NCI-H226 (cell line): ENCODE measurements at regions not wholly inside any gene's neighbourhood (a gene's known extent, or its start where the extent isn't known, plus 50 kb on each side); places are given as distances from the start of the nearest gene placed in this dataset.
A peak's percentile ranks its signal among the peaks of the same experiment; 100 is the strongest.

ENCODE experiments used
- DNase-seq: peaks from one replicate; pipeline ENCODE4 v3.0.0-alpha.2; 2015

DNA sequence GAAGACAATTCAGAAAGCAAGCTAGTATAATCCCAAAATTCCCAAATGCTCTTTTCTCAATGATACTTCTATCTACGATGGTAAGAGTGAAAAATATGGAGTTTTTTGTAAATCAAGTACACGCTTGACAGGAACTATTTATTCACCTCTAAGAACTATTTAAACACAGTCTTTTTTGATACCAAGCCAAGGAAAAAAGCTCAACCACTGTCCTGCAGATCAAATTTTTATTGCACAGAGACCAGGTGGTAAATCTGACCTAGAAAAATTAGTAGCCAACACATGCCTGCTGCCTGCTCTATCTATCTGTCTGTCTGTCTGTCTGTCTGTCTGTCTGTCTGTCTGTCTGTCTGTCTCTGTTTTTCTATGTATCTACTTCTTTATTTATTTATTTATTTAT is 292.2 kb downstream of the MZT1 start:
- DNase-seq: no peak

DNA sequence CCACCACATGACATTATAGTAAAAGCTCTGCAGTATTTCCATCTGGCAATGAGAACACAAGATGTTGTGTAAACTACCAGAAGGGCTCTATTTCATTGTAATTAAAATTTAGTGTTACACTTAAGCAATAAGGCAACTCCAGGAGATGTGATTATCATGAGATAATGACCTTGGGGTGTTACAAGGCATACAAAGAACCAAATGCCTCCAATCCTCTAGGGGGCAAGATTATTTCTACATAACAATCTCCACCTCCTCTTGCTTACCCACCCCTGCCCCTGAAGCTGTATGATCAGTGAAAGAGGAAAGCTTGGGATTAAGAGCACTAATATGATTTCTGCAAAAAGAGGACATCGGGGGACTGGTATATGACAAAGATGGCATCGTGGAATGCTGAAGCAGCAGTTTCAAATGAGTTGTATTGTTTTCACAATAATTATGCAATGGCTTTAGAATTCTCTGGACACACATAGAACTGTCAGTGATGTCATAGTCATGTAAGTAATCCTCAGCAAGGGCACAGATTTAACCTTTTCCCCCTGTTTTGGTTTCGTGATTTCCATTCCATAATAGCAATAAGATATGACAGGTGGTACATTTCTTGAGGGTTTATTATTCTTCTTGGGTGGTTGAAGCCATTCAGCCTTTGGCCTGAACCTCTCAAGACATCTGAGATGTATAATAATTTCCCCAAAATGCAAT is 295.3 kb downstream of the MZT1 start:
- DNase-seq: no peak

DNA sequence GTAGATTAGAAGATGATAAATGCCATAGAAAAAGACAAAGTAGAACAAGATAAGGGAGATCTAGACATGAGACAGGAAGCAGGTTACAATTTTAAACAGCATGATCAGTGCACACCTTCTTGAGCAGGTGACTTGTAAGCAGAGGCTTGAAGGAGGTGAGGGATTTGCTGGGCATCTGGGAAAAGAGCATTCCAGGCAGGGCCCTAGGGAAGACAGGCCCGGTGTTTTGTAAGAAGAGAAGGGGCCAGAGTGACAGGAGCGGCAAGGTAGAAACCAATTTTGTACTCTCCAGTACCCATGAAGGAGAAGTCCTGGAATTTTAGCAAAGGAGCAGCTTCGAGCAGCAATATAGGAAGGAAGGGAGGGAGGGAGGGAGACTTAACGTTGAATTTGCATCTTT is 296.5 kb downstream of the MZT1 start:
- DNase-seq: no peak

DNA sequence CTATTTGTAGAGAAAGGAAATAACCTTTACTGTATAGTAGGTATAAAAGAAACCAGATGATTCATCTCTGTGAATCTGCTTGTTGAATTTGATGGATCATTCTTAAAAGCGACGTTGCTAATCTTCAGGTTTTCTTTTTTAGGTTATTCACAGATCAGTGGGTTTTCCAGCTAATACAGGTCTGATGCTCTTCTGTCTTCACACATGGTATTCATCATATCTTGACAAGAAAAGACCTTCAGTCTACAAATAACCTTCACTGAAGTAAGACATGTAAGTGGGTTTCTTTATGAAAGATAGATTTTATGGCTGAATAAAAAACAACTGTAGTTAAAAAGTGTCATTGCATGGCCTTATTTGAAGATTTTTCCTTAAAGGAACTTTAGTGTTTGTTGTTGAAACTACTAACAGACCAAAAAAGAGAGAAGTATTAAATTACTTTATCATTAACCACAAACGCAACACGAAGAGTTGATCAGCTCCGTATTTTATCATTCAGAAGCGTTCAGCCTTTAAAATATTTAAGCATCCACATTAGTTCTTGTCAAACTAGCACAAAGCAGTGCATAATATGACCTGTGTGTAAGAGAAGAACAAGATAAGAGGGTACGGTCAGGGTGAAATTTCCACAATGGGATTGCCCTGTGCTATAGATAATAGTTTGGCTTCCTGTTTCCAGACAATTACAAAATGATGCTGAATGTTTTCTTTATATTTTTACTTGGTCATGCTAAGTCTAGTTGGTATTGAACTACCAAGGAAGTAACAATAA is 299.5 kb downstream of the MZT1 start:
- no peak for DNase-seq

DNA sequence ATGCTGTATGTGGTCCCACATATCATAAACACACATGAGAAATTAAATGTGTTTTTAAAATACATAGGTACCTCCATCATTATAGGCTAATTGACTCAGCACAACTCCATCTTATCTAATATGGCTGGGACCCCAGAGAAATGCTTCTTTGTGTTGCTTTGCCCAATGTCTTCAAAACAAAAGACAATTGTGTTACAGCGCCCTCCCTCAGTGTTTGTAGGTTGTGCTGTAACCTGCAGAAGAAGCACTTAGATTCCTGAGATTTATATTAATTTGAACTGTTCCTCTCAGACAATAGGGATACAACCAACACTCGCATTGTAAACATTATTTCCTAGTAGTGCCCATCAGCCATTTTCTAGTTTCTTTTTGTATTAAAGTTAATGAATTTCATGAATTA is 303.4 kb downstream of the MZT1 start:
- no peak for DNase-seq

DNA sequence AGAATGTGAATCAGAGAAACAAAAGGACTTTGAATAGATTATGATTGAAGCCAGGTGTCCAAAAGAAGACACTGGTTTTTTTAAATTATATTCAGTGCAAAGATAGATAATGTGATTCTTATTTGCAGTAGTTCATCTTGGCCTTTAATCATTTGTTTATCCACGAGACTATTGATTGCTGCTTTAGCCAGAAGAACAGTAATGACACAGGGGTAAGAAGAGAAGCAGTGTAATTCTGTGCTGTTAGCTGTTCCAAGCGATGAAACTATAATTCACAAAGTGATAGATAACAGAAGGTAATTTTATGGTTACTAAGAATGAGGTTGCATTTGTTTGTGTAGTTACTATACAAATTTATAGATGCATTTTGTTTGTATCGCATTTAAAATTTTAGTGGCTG is 311.6 kb downstream of the MZT1 start:
- no peak for DNase-seq

DNA sequence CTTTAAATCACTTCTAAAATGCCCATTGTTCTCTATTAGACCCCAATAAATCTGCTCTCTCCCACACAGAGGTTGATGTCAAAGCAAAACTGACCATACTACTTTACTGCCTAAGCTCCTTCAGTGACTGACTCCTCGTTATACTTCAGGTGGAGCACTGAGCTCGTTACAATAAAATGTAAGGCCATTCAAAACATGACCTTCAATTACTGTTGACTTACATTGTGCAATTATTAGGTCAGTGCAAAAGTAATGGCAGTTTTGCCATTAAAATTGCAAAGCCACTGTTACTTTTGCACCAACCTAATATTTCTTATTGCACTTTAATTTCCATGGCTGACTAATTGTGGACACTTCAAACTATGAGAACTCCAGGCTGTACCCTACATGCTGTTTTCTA is 314.9 kb downstream of the MZT1 start:
- DNase-seq: no peak

DNA sequence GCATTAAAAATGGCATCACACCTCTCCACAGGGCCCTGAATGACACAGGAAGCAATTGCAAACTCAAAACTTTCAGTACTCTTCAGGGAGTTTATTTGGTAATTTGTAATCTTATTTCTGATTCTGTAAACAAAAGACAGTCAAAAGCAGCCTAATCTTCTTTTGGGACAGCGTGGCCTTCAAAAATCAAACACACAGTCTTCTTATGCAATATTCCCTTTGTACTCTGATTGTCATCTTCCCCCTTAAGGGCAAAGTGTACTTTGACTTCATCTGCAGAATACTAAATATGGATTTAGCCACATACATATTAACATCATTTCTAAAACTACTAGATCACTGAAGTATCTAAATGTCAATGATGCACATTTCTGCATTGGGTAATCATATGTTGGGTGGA is 322.0 kb downstream of the MZT1 start:
- DNase-seq: no peak

DNA sequence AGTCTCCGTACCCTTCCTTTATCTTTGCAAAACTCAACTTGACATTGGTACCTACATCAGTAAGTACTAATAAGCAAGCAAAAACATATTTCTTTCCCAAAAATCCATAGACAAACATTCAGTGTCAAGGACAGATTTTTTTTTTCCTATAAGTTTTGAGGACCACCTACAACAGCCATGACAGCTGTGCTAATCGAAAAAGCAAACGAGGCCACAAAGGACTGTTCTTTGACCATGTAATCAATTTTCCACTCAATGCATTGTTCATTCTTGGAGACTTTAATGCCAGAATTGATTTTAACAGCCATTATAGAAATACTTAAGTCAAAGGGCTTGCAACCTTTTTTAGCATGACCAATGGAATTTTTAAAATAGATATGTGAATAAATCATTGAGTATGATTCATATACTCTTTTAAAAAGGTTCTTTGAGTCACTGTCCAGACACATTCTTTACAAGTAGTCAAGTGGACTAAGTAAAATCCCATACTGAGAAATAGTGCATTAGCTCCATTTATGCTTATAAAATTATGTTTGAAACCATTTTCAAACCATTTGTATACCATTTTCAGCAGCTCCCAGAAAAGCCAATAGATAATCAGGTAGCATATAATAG is 323.9 kb downstream of the MZT1 start:
- peak; percentile 9 for DNase-seq

DNA sequence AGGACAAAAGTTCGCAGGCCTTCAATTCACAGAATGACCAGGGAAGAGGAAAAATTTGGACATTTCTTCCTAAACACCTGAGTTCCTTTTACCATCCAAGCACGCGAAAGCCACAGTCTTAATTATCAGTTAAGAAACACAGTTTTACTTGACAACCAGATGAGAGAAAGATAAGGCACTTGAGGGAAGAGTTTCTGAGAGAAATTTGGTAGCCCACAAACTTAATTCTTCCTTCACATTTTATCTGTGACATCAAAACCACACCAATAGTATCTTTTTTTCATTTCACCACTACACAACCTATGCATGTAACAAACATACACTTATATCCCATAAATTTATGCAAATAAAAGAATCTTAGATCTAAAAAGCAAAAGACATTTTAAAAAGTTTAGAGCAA is 326.6 kb downstream of the MZT1 start:
- no peak for DNase-seq

DNA sequence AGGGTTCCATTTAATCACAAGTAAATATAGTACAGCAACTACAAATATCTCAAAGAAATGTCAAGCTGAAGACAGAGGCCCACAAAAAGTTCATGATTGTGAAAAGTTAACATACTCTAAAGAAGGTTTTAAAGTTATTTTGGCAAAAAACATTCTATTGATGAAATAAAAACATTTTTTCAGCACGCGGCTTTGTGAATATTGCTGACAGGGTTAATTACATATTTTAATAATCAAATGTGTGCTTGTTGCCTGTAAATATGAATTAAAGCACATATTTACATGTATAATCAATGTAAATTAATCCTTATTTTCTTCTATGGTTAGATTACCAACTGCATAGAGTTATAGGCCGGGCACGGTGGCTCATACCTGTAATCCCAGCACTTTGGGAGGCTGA is 328.1 kb downstream of the MZT1 start:
- DNase-seq: no peak

DNA sequence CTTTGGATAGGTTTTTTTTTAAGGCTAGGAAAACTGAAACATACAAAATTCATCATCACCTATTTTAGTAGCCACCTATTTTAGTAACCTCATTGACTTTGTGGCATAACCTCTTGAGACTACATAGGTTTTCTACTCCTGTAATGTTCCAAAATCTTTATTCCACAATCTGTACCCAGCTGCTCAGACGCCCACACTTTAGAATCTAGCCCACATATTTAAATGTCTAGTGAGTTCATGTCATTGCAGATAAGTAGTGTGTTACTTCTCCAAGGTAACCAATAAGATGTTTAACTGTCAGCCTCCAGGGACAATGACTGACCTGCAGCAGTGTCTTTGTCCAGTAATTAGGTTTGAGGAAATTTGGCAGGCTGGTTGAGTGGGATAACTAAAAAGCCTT is 330.2 kb downstream of the MZT1 start:
- DNase-seq: no peak

DNA sequence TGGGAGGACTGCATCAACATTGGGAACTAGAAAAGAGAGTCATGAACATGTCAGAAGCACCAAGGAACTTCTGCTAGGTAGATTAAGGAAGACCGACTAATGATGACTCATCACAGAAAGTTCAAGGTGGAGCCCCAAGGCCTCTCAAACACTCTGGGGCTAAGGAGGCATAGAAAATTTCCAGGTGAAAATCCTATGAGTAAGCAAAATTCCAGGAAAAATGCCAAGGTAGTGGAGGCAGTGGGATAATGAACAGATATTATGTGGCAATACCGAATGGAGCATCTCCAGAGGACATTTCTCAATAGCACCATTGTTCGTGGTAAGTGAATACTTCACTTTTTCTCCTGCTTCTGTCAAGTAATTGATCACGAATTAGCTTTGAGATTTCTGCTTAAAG is 336.5 kb downstream of the MZT1 start:
- peak; percentile 87 for DNase-seq

DNA sequence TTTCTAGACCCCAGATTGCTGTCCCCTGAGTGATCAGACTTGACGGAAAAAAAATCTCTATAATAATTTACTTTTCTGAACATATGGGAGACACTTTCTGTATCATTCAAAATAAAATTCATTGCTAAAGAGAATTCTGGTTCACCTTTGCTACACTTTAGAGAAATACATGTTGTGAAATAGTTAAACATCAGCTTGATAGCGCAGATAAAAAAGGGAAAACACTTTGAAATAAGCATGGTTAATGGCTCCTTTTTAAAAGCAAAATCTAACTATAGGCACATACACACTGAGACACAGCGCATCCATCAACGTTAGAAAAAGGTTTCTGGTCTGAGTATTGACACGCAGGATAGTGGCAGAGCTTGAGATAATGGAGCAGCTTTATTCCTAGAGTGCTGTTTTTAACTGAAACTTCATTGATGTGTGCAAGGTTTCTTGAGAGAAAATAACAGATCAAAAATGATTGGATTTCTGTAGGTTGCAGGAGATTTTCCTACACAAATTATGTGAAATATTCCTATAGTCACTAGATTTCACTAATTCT is 341.2 kb downstream of the MZT1 start:
- no peak for DNase-seq

DNA sequence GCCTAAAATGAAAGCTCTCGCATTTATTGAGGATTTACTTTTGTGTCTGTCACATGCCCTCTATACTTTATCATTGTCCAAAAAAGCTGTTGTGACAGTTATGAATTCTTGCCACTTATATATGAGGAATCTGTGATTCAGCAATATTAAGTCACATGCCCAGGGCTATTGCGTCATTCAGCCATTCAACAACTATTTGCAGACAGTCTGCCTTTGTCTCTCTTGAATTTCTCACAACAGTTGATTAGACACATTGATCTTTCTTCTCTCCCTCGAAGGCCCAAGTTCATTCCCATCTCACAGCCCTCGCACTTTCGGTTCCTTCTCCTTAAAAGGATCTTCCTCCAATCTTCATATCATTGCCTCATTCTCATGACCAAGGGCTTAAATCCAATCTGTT is 342.6 kb downstream of the MZT1 start:
- DNase-seq: no peak

DNA sequence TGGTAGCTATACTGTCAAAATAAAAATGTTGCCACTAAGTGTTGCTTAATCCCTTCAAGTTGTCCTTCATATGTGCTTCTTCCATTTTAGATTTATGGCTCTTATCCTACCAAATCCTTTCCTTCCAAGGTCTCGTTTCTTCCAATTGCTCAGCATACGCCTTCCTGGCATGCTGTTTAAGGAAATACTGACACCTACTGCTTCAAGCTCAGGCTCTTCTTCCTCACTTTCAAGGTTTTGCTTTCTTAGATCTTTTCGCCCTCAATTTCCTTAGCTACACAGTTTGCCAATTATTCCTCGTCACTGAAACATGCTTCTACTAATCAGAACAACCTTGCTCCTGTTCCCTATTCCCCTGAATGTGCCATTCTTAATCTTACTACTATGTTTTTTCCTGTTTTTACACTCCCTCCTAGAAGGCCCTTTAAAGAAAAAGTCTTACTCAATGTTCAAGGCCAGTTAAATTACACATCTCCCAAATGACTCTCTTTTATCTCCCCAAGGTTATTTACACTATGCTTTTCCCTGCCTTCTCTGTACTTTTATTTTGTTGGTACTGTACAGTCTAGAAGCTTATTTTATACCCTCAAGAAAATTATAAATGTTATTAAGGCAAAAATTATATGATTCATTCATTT is 343.1 kb downstream of the MZT1 start:
- DNase-seq: no peak

DNA sequence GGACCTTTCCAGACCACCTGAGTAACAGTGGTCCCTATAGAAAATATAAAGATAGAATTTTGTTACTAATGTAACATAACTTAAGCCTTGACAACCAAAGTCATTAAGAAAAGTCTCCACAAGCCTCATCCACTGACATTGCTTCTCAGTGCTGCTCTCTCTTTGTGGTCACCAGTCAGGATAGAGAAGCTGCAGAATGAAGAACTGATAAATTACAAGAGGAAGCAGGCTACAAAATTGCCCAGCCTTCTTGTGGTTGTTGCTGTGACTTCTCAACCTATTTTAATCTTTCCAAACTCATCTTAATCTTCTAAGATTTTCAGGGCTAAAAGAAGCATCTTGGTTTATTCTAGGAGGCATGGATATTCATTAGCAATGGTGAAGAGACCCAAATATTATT is 343.8 kb downstream of the MZT1 start:
- no peak for DNase-seq

DNA sequence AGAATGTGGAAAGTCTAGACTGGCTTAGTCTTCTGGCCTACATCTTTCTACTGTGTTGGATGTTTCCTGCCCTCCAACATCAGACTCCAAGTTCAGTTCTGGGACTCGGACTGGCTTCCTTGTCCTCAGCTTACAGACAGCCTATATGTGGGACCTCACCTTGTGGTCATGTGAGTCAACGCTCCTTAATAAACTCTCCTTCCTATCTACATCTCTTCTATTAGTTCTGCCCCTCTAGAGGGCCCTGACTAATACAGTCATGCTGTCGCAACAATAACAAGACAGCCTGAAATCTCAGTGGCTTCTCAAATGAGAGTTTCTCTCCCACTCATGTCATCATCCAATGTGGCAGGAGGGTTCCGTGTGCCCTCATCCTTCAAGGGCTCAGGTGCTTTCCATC is 347.8 kb downstream of the MZT1 start:
- DNase-seq: peak; percentile 56

DNA sequence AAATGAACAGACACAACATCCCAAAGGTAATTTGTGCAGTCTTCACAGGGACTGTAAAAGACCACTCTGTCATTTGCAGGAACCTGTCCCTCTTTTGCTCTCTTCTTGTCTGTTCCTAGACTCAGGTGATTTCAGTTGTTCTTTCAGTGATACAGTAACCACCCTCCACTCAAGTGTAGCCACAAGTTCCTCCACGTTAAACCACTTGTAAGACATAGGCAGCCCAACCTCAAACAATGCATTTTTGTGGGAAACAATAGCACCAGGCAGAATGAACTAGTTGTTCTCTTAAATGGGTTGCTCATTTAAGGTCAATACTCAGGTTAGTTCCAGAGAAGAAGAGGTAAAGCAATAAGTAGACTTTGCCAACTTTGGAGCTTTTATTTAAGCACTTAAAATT is 359.4 kb downstream of the MZT1 start:
- no peak for DNase-seq

DNA sequence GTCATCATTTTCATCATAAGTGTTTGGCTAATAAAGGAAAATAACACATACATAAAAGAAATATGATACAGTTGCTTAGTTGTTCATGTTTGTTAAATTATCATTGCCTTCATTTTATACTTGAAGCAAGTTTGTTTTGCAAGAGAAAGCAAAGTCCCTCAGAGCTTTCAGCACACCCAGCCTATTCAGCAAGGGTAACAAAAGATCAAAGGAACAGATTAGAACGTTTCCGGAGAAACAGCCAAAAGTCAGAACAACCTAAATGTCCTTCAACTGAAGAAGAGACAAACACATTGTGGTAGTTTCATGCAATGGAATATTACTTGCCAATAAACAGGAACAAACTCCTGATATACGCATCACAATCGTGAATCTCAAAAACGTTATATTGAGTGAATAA is 380.7 kb downstream of the MZT1 start:
- no peak for DNase-seq

DNA sequence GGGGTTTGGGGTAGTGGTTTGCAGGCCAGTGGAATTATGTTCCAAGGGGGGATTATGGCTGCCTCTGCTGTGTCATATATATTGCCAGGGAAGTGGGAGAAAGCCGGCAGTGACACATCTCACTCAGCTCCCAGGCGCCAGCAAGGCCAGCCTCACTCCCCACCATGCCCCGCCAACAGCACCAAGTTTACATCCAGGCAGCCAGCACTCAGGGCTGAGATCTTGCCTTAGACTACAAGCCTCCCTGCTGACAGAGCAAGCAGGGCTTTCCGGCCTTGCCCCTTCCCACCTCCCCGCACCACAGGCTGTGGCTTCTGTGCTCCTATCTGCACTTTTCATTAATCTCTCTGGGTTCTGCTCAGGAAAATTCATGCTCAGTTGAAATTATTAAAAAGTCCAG is 385.1 kb downstream of the MZT1 start:
- no peak for DNase-seq

DNA sequence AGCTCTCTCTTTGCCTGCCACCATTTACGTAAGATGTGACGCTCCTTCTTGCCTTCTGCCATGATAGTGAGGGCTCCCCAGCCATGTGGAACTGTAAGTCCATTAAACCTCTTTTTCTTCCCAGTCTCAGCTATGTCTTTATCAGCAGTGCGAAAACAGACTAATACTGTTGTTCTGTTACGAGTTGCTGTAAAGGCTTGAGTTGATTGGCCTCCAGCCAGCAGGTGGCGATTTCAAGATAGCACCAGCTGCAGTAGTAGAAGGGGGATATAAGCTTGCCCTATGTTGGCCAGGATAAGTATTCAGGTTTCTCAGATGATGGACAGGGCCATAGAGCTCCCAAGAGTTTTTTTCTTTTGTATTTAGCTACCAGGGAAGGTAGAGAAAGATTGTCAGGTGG is 385.5 kb downstream of the MZT1 start:
- no peak for DNase-seq

DNA sequence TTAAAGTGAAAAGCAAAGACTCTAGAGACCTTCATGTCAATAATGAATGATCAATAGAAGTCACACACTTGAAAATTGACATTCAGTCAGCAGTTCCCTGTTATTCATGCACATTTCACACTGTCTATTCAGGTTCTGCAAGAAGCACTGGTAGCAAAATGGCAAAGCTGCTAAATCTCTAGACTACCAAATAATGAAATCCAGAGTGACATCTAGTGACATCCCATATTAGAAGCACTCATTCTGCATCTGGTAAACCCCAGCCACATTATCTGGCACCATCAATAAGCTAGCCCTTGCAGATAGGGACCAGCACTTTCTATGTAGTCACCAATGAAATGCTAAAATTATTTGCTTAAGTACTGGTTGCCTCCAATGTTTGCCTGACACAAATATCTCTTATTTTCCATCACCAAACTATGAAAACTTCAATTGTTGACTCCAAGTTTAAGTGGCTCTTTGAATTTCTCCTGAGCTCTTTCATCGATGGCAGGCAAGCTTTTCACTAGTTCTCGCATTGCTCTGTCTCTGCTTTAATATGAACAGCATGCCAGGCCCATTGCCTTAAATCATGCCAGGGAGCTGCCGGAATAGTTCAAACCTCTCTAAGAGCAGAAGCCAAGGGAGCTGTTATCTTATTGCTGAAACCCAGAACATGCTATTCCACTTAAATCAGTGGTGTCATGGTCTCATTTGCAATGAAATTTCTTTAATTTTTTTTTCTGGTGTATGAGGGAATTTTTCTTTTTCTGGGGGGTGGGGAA is 409.9 kb downstream of the MZT1 start:
- no peak for DNase-seq
